DMS153 treated with DMSO at 0.1 percent for 48 hours (cell line): ENCODE measurements at regions not wholly inside any gene's neighbourhood (a gene's known extent, or its start where the extent isn't known, plus 50 kb on each side); places are given as distances from the start of the nearest gene placed in this dataset.

Source experiments
- DNase-seq: peaks from one replicate; lab custom pipeline; 2025; ENCODE audit not compliant: unreplicated experiment; lab: John Stamatoyannopoulos, UW

DNA sequence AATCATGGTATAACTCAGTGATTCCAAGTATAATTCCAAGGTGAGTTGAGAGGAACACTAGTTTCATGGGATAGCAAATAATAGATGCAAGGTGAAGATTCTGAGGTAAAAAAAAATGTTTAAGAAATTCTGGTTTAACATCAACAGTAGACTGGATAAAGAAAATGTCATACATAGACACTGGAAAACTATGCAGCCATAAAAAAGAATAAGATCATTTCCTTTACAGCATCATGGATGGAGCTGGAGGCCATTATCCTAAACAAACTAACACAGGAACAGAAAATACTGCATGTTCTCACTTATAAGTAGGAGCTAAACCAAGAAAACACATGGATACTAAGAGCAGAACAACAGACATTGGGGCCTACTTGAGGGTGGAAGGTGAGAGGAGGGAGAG is 54.6 kb upstream of the LEF1 start:
- DNase-seq: no peak

DNA sequence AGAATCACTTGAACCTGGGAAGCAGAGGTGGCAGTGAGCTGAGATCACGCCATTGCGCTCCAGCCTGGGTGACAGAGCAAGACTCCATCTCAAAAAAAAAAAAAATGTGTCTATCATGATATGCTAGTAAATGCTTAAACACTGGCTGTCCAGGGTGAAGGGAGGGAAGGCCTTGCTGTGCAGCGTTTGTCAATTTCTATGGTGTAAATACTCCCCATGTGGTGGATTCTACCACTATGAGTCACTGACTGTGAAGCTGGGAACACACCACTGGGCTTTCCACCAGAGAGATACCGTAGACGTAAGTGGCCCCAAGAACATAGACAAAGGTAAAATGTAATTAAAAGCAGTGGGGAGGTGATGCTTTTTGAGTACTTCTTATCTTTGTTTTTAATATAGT is 51.3 kb upstream of the LEF1 start:
- no peak for DNase-seq
